ENCODE measurements at regions not wholly inside any gene's neighbourhood (a gene's known extent, or its start where the extent isn't known, plus 50 kb on each side); places are given as distances from the start of the nearest gene placed in this dataset.

- TF ChIP-seq CTCF (IDR thresholded peaks at IDR 0.05; ENCODE audit: borderline replicate concordance, extremely low read depth, insufficient read depth), result no peak
- DNase-seq, result no peak
- Histone ChIP-seq H3K36me3 (ENCODE audit: control insufficient read depth in 2 of 3, insufficient read depth in 3 of 3, low read length in 3 of 3) (no peaks in the 10 kb centered on the region), H3K27ac (ENCODE audit: low read depth in 2 of 2, low read length in 2 of 2) (no peak overlapping the region), H3K9ac (ENCODE audit: low read length in 3 of 3) (no peak overlapping the region), H3K4me1 (ENCODE audit: control insufficient read depth in 2 of 3, insufficient read depth in 2 of 3, low read depth in 1 of 3, low read length in 3 of 3) (no peaks in the 10 kb centered on the region), H3K4me3 (ENCODE audit: low read length in 3 of 3) (no peak overlapping the region), H3K9me3 (ENCODE audit: control insufficient read depth in 2 of 3, insufficient read depth in 1 of 3, low read length in 3 of 3) (no peaks in the 10 kb centered on the region), H3K27me3 (ENCODE audit: control insufficient read depth, insufficient read depth, low read length) (no peaks in the 10 kb centered on the region)
- FAIRE-seq, result no peak
- intact Hi-C loops (cut with DNase I), result no loop called here
These were observed 483.6 kb downstream of the FAM181B start for GRCh38 chr11:82250047-82250446.

- no peak overlapping the region for H3K4me3 ChIP-seq (ENCODE audit: low read length in 3 of 3)
- no peaks in the 10 kb centered on the region for H3K27me3 ChIP-seq (ENCODE audit: control insufficient read depth, insufficient read depth, low read length)
- no peaks in the 10 kb centered on the region for H3K9me3 ChIP-seq (ENCODE audit: control insufficient read depth in 2 of 3, insufficient read depth in 1 of 3, low read length in 3 of 3)
- TF ChIP-seq CTCF (IDR thresholded peaks at IDR 0.05; ENCODE audit: borderline replicate concordance, extremely low read depth, insufficient read depth), result no peak
- FAIRE-seq (no peak), DNase-seq (no peak)
- H3K9ac ChIP-seq (ENCODE audit: low read length in 3 of 3), result no peak overlapping the region
- no peaks in the 10 kb centered on the region for H3K4me1 ChIP-seq (ENCODE audit: control insufficient read depth in 2 of 3, insufficient read depth in 2 of 3, low read depth in 1 of 3, low read length in 3 of 3)
- intact Hi-C loops (cut with DNase I), result no loop called here
- H3K36me3 ChIP-seq (ENCODE audit: control insufficient read depth in 2 of 3, insufficient read depth in 3 of 3, low read length in 3 of 3), result no peaks in the 10 kb centered on the region
- H3K27ac ChIP-seq (ENCODE audit: low read depth in 2 of 2, low read length in 2 of 2), result no peak overlapping the region
These were observed 486.7 kb downstream of the FAM181B start for GRCh38 chr11:82246926-82247325.

DNA sequence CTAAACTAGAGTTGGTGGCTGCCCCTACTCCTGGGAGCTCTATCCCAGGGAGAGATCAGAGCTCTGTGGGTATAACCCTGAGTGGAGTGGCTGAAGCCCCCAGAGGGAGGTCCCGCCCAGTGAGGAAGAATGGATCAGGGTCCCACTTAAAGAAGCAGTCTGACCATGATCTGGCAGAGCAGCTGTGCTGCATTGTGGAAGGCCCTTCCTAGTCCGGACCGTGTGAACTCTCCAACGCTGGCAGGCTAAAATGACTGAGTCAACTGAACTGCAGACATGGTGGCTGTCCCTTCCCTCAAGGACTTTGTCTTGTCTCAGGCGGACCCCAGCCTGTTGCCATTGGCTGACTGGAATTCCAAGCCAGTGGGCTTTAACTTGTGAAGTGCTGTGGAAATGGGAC, 494.2 kb downstream of the FAM181B start:
- FAIRE-seq (no peak), DNase-seq (peak in 1 of 5 donors; percentile 35)
- H3K9me3 ChIP-seq (ENCODE audit: control insufficient read depth in 2 of 3, insufficient read depth in 1 of 3, low read length in 3 of 3), result no peaks in the 10 kb centered on the region
- intact Hi-C loops (cut with DNase I), result no loop called here
- H3K27me3 ChIP-seq (ENCODE audit: control insufficient read depth, insufficient read depth, low read length), result no peaks in the 10 kb centered on the region
- H3K27ac ChIP-seq (ENCODE audit: low read depth in 2 of 2, low read length in 2 of 2), result no peak overlapping the region
- no peak overlapping the region for H3K4me3 ChIP-seq (ENCODE audit: low read length in 3 of 3)
- H3K9ac ChIP-seq (ENCODE audit: low read length in 3 of 3), result no peak overlapping the region
- H3K36me3 ChIP-seq (ENCODE audit: control insufficient read depth in 2 of 3, insufficient read depth in 3 of 3, low read length in 3 of 3), result no peaks in the 10 kb centered on the region
- H3K4me1 ChIP-seq (ENCODE audit: control insufficient read depth in 2 of 3, insufficient read depth in 2 of 3, low read depth in 1 of 3, low read length in 3 of 3), result no peaks in the 10 kb centered on the region
- TF ChIP-seq CTCF (IDR thresholded peaks at IDR 0.05; ENCODE audit: borderline replicate concordance, extremely low read depth, insufficient read depth), result no peak

DNA sequence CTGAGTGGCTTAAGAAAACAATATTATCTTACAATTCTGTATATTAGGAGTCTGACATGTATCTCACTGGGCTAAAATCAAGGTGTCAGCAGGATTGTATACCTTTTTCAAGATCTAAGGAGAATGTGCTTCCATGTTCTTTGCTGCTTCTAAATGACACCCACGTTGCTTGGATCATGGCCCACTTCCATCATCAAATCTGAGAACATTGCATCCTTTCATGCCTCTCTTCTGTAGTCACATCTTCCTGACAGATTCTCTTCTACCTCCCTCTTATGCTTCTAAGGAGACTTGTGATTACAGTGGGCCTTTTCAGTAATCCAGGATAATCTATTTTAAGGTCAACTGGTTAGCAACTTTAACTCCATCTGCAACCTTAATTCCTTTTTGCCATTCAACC, 499.4 kb downstream of the FAM181B start:
- Histone ChIP-seq H3K36me3 (ENCODE audit: control insufficient read depth in 2 of 3, insufficient read depth in 3 of 3, low read length in 3 of 3) (no peaks in the 10 kb centered on the region), H3K9ac (ENCODE audit: low read length in 3 of 3) (no peak overlapping the region), H3K27me3 (ENCODE audit: control insufficient read depth, insufficient read depth, low read length) (no peaks in the 10 kb centered on the region), H3K4me1 (ENCODE audit: control insufficient read depth in 2 of 3, insufficient read depth in 2 of 3, low read depth in 1 of 3, low read length in 3 of 3) (no peaks in the 10 kb centered on the region), H3K27ac (ENCODE audit: low read depth in 2 of 2, low read length in 2 of 2) (no peak overlapping the region), H3K4me3 (ENCODE audit: low read length in 3 of 3) (no peak overlapping the region), H3K9me3 (ENCODE audit: control insufficient read depth in 2 of 3, insufficient read depth in 1 of 3, low read length in 3 of 3) (no peaks in the 10 kb centered on the region)
- no peak for TF ChIP-seq CTCF (IDR thresholded peaks at IDR 0.05; ENCODE audit: borderline replicate concordance, extremely low read depth, insufficient read depth)
- DNase-seq, result no peak
- intact Hi-C loops (cut with DNase I), result loop anchor here (5.0 kb wide), 1 partner anchor 592 kb away; no protein-coding TSS in a partner anchor
- no peak for FAIRE-seq
